Myocyte (in vitro differentiated cells): ENCODE measurements at regions not wholly inside any gene's neighbourhood (a gene's known extent, or its start where the extent isn't known, plus 50 kb on each side); places are given as distances from the start of the nearest gene placed in this dataset.
A peak's percentile ranks its signal among the peaks of the same experiment; 100 is the strongest.
"Not testable (repeated sequence)": the region's sequence is repeated elsewhere in the genome, so short reads cannot be mapped to it uniquely, and the experiment has no call there.

ENCODE experiments used
- DNase-seq: peaks from one replicate; pipeline ENCODE4 v3.0.0-alpha.2; 2012; ENCODE audit warnings: low read depth

- DNase-seq: not testable (repeated sequence)
Observed at GRCh38 chr17:21514567-21514966, 138.4 kb downstream of the KCNJ12 start.

DNA sequence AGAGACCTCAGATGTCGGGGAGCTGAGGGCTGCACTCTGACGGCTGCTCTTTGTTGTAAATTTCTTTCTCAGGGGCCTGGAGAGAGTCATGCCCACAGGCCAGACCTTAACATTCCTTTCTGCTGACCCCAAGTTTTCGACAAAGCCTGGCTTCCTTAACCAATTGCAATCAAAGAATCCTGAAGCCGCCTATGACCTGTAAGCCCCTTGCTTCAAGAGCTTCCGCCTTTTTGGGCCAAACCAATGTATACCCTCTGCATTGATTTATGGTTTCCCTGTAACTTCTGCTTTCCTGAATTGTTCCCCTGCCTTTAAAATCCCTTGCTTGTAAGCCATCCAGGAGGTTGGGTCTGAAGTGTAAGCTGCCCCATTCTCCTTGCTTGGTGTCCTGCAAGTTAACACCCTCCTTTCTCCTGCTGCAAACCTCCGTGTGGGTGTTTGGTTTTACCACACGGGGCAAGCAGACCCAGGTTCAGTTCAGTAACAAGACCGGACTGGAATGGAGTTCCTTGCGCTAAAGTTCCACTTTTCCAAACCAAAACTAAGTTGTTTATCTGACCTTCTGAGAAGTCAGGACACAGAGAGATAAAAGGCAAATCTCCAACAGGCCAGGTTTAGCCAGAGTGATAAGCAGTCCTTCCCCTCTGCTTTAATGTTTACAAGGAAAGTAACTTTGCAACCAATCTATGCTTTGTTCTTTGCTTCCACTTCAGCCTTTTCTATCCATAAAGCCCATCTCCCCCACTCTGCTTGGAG is 141.6 kb downstream of the KCNJ12 start:
- DNase-seq: no peak

GRCh38 chr17:21522755-21523336 is 146.7 kb downstream of the KCNJ12 start:
- DNase-seq: no peak

DNA sequence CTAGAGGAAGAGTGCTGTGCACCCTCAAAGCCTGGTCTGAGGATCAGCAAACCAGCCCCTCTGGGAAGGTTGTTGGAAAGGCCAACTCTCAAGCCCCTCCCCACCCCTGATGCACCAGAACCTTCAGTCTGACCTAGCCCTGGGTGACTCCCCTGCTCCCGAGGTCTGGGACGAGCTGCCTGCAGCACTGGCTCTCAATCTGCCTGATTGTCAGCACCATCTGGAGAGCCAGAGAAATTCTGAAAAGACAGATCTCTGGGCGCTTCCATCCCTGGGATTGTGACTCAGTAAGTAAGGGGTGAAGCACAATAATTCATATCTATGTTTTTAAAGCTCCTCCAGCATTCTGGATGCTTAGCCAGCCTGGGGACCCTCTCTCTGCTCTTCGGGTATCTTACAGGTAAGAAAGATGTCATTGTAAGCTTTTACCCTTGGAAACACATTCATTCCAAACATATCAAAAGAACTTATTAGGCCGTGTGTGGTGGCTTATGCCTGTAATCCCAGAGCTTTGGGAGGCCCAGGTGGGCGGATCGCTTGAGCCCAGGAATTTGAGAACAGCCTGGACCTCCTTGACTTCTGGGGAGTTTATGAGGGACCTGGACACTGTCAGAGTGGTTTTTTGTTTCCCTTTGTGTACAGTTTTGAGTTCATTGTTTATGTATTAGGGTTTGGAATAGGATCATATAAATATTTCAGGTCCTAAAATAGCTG is 147.5 kb downstream of the KCNJ12 start:
- DNase-seq: peak; percentile 86

- peak; percentile 91 for DNase-seq
Observed at GRCh38 chr17:21524211-21524591, 148.0 kb downstream of the KCNJ12 start.

DNA sequence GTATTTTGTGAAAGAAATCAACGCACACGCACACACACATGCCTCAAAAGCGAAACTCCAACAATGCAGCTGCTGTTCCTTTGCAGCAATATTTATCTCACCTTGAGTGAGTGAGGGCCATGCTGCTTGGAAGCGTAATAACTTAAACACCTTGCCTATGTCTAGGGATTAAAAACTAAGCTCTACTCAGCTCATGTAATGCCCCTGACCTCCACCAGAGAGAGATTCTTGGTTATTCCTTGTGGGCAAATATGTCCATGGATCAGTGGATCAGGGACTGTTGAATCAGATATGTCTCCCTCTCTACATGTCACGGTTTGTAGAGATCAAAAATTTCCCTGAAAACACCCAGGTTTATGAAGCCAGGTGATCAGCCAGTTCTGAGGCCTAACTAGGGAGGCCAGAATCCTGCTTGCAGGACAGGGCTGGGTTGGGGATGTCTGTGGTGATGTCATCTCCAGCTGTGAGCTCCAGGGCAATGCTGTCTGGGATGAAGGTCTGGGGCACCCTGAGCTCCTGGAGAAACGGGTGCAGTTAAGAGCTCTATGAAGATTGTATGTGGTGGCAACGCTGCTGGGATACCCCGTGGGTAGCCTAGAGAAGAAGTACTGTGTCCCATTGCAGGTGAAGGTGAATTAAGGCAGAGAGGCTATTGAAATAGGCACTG is 149.4 kb downstream of the KCNJ12 start:
- no peak for DNase-seq

DNA sequence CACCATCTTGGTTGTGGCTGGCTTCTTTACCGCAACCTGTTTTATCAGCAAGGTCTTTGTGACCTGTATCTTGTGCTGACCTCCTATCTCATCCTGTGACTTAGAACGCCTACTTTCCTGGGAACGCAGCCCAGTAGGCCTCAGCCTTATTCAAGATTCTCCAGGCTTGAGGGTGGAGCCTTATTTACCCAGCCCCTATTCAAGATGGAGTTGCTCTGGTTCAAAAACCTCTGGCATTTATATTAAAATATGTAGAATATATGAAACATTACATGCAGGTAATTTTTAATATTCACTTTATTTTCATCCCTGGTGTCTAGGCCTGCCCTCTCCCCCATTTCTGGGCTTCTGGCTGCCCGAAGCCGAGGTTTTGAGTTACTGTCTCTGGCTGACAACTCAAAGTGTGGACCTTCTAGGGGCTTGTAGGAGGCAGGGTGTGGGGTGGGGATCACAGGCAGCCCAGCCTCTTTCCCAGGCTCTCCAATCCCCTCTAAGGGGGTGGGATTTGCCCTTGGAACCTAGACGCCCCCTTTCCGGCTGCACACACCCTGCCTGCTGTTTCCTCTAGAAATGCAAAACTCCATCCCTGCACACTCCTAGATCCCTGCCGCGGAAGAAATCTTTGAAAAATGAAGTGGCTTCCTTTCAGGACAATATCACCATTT is 152.0 kb downstream of the KCNJ12 start:
- no peak for DNase-seq

GRCh38 chr17:21530311-21530710 is 154.2 kb downstream of the KCNJ12 start:
- no peak for DNase-seq

GRCh38 chr17:21530841-21531240 is 154.7 kb downstream of the KCNJ12 start:
- DNase-seq: no peak

DNA sequence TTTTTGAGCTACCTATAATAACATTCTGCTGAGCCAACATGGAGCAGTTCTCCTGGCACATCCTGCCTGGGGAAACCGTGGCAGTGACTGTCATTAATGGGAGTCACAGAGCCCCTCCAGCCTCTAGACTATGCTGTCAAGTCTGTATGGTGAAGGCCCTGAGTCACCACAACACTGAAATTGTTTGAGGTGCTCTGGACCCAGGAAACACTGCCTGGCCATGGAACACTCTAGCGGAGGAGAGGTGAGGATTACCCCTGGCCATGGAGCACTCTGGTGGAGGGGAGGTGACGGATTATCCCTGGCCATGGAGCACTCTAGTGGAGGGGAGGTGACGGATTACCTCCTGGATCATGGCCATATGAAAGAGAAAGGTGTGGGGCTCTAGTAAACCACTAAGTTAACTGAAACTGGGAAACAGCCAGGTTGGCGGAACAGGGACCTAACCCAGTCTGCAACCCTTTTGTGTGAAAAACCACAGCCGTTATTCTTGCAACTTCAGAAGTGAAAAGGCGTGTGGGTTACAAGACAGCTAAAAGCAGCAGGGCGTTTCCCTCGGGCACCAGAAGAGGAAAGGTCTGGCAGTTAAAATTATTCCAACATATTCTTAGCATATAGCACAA is 156.7 kb downstream of the KCNJ12 start:
- DNase-seq: no peak

DNA sequence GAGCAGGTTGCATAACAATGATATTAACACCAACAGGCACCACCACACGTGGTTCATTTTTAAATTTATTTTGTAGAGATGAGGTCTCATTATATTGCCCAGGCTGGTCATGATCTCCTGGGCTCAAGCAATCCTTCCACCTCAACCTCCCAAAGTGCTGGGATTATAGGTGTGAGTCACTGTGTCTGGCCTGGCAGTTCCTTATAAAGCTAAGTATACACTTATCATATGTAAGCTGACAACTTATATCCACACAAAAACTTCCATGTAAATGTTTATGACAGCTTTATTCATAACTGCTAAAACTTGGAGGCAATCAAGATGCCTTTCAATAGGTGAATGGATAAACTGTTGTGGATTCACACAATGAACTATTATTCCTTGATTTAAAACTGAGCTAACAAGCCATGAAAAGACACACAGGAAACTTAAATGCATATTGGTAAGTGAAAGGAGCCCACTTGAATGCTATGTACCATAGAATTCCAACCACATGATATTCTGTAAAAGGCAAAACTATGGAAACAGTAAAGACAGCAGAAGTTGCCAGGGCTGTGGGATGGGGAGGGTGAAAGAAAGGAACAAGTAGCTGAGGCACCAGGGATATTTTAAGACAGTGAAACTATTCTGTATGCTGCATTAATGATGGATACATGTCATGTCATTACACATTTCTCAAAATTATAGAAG is 156.5 kb upstream of the KCNJ18 start:
- DNase-seq: no peak

DNA sequence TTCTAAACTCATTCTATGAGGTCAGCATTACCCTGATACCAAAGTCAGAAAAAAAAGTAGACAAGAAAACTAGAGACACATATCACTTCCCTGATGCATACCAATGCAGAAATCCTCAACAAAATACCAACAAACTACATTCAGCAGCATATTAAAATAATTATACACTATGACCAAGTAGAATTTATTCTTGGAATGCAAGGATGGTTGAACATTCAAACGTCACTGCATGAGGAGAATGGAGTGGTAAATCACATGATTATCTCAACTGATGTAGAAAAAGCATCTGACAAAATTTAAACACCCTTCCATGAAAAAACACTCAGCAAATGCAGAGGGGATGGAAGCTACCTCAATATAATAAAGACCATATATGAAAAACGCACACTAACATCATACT is 155.0 kb upstream of the KCNJ18 start:
- DNase-seq: no peak

GRCh38 chr17:21538615-21539014 is 153.7 kb upstream of the KCNJ18 start:
- DNase-seq: no peak

GRCh38 chr17:21539146-21539545 is 153.2 kb upstream of the KCNJ18 start:
- DNase-seq: no peak

GRCh38 chr17:21540502-21540901 is 151.8 kb upstream of the KCNJ18 start:
- no peak for DNase-seq

- no peak for DNase-seq
Observed at GRCh38 chr17:21542070-21542469, 150.3 kb upstream of the KCNJ18 start.

- no peak for DNase-seq
Observed at GRCh38 chr17:21542991-21543390, 149.3 kb upstream of the KCNJ18 start.

- no peak for DNase-seq
Observed at GRCh38 chr17:21545064-21545463, 147.3 kb upstream of the KCNJ18 start.

DNA sequence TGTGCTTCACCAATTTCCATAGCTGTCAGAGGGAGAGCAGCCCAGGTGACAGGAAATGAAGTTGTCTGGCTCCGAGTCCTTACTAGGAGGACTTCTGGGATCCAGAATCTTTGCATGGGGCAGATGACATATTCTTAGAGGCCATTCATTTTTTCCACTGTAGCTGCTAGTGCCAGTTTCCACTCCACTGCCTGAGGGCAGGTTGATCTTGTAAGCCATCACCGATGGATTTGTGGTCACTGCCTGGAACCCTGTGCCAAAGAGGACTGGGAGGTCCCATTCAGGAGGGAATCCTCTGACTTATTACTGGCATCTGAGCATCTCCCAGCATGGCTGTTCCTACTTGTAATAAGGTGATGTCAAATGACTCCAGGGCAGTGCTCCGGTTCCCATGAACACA is 144.1 kb upstream of the KCNJ18 start:
- DNase-seq: no peak

DNA sequence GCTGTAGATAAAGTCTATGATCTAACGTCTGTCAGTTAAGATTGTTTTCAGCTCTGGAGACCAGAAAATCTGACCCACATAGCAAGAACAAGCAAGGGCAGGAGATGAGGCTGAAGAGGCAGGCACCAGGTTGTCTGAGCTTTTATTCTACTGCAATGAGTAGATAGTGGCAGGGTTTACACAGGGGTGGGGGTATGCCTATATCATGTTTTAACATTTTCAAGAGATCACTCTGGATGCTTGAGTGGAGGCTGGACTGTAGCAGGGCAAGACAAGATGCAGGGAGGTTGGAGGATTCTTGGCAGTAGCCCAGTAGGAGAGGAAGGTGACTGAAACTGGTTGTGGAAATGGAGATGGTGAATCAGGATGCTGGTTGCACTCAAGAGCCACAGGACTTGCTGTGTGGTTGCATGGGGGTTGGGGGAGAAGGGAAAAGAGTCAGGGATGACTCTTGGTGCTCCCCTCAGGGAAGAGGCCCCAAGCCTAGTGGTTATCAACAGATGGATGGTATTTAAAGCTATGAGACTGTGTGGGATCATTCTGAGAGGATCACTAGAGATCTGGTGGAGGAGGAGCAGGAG is 143.1 kb upstream of the KCNJ18 start:
- peak; percentile 46 for DNase-seq
